ENCODE measurements at regions not wholly inside any gene's neighbourhood (a gene's known extent, or its start where the extent isn't known, plus 50 kb on each side); places are given as distances from the start of the nearest gene placed in this dataset.

- no peaks in the 10 kb centered on the region for H4K20me1 ChIP-seq (ENCODE audit: low read depth)
- H3K4me3 ChIP-seq: no peak overlapping the region
- H3K9ac ChIP-seq: no peak overlapping the region
- H3K27me3 ChIP-seq: no peaks in the 10 kb centered on the region
- H3K4me1 ChIP-seq: no peaks in the 10 kb centered on the region
- no peak overlapping the region for H3K4me3 Mint-ChIP-seq
- no peak overlapping the region for H2AFZ ChIP-seq (replicated peaks)
- H3K4me2 ChIP-seq: no peak overlapping the region
- no peak for TF ChIP-seq EZH2 (IDR thresholded peaks at IDR 0.05)
- no peak for TF ChIP-seq EZH2phosphoT487 (IDR thresholded peaks at IDR 0.05)
- TF ChIP-seq, protein P1, sequence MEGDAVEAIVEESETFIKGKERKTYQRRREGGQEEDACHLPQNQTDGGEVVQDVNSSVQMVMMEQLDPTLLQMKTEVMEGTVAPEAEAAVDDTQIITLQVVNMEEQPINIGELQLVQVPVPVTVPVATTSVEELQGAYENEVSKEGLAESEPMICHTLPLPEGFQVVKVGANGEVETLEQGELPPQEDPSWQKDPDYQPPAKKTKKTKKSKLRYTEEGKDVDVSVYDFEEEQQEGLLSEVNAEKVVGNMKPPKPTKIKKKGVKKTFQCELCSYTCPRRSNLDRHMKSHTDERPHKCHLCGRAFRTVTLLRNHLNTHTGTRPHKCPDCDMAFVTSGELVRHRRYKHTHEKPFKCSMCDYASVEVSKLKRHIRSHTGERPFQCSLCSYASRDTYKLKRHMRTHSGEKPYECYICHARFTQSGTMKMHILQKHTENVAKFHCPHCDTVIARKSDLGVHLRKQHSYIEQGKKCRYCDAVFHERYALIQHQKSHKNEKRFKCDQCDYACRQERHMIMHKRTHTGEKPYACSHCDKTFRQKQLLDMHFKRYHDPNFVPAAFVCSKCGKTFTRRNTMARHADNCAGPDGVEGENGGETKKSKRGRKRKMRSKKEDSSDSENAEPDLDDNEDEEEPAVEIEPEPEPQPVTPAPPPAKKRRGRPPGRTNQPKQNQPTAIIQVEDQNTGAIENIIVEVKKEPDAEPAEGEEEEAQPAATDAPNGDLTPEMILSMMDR (IDR thresholded peaks at IDR 0.05): no peak
- no peaks in the 10 kb centered on the region for H3K9me3 Mint-ChIP-seq
- H3K36me3 ChIP-seq: no peaks in the 10 kb centered on the region
- DNase-seq (ENCODE audit: low spot score): no peak
- H3K27ac ChIP-seq: no peak overlapping the region
- H3K79me2 ChIP-seq (ENCODE audit: low read depth): no peaks in the 10 kb centered on the region
- H3K9me3 ChIP-seq (ENCODE audit: low read depth): no peaks in the 10 kb centered on the region
- no peaks in the 10 kb centered on the region for H3K36me3 Mint-ChIP-seq
- no peak overlapping the region for H3K27ac Mint-ChIP-seq
- H3F3A ChIP-seq (ENCODE audit: low read depth): no peaks in the 10 kb centered on the region
- no peaks in the 10 kb centered on the region for H3K27me3 Mint-ChIP-seq (ENCODE audit: insufficient read depth, low read depth)
- no peaks in the 10 kb centered on the region for H3K4me1 Mint-ChIP-seq
Measured at GRCh38 chr9:31847963-31848362, 536.5 kb upstream of the ACO1 start.

DNA sequence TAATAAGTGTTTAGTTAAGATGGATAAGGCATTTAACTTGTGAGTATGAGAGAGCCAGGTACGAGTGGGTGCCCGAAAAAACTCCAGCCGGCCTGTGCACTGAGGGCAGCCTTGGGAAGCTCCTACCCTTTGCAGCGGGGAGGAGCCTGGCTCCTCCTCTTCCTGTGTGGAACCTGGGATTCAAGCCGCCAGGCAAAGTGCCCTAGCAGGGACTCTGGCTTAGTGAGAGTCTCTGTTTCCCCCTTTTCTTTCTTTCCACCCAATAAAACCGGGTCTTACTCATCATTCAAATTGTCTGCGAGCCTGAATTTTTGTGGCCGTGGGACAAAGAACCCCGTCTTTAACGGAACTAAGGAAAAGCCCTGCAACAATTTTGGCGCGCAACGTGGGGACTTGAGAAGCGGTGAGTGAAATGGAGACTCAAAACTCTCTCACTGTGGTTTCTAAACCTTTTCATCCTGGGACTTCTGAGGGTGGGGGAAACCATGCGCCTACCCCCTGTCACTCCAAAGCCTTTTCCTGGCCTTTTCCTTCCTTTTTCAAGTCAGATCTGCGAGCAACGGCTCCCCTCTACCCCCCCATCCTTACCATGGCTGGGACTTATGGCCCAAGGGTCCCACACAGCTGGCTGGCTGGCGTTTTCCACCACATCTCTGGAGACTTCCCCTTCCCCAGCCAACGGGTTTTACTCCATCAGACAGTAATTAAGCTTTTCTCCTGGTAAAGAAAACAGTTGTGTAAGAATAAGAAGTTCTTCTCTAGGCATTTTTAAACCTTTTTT lies 535.7 kb upstream of the ACO1 start:
- Mint-ChIP-seq H3K4me1 (no peaks in the 10 kb centered on the region), H3K36me3 (no peaks in the 10 kb centered on the region), H3K4me3 (no peak overlapping the region), H3K27ac (no peak overlapping the region), H3K27me3 (ENCODE audit: insufficient read depth, low read depth) (no peaks in the 10 kb centered on the region), H3K9me3 (no peaks in the 10 kb centered on the region)
- Histone ChIP-seq H3F3A (ENCODE audit: low read depth) (no peaks in the 10 kb centered on the region), H3K4me3 (no peak overlapping the region), H3K9ac (no peak overlapping the region), H3K9me3 (ENCODE audit: low read depth) (no peaks in the 10 kb centered on the region), H3K27ac (no peak overlapping the region), H3K4me2 (no peak overlapping the region), H3K79me2 (ENCODE audit: low read depth) (no peaks in the 10 kb centered on the region), H3K27me3 (no peaks in the 10 kb centered on the region), H3K4me1 (no peaks in the 10 kb centered on the region), H3K36me3 (no peaks in the 10 kb centered on the region), H4K20me1 (ENCODE audit: low read depth) (no peaks in the 10 kb centered on the region), H2AFZ (replicated peaks) (no peak overlapping the region)
- DNase-seq (ENCODE audit: low spot score): no peak
- TF ChIP-seq EZH2phosphoT487 (IDR thresholded peaks at IDR 0.05) (no peak), EZH2 (IDR thresholded peaks at IDR 0.05) (no peak)
- TF ChIP-seq, protein P1 (IDR thresholded peaks at IDR 0.05): no peak

DNA sequence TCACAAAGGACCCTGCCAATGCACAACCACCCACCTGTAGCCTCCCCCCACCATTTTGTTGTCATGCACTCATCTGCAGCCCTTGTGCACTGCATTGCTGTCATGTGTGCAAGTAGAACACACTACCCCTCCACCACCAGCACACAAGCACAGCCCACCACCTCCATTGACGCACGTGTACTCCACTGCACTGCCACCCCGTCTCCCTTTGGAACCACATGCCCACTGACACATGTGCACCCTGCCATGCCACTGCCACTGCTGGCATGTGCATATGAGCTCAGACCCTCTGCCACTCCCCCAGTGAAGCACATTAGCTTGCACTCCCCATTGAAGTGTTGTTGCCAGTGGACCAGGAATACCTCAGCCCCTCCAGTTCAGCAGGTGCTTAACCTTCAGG lies 530.3 kb upstream of the ACO1 start:
- no peak overlapping the region for H2AFZ ChIP-seq (replicated peaks)
- Mint-ChIP-seq H3K4me1 (no peaks in the 10 kb centered on the region), H3K27ac (no peak overlapping the region), H3K4me3 (no peak overlapping the region), H3K27me3 (ENCODE audit: insufficient read depth, low read depth) (no peaks in the 10 kb centered on the region), H3K36me3 (no peaks in the 10 kb centered on the region), H3K9me3 (peaks cover 4% of the 10 kb centered on the region)
- no peaks in the 10 kb centered on the region for H3F3A ChIP-seq (ENCODE audit: low read depth)
- no peak overlapping the region for H3K9ac ChIP-seq
- no peaks in the 10 kb centered on the region for H4K20me1 ChIP-seq (ENCODE audit: low read depth)
- H3K9me3 ChIP-seq (ENCODE audit: low read depth): no peaks in the 10 kb centered on the region
- H3K79me2 ChIP-seq (ENCODE audit: low read depth): no peaks in the 10 kb centered on the region
- no peak for DNase-seq (ENCODE audit: low spot score)
- no peaks in the 10 kb centered on the region for H3K4me1 ChIP-seq
- no peak overlapping the region for H3K27ac ChIP-seq
- H3K4me2 ChIP-seq: no peak overlapping the region
- H3K27me3 ChIP-seq: no peaks in the 10 kb centered on the region
- no peaks in the 10 kb centered on the region for H3K36me3 ChIP-seq
- no peak overlapping the region for H3K4me3 ChIP-seq
- TF ChIP-seq EZH2 (IDR thresholded peaks at IDR 0.05) (no peak), EZH2phosphoT487 (IDR thresholded peaks at IDR 0.05) (no peak)
- TF ChIP-seq, protein P1 (IDR thresholded peaks at IDR 0.05): no peak

Measured in neural progenitor cell (in vitro differentiated cells).